ENCODE measurements at regions not wholly inside any gene's neighbourhood (a gene's known extent, or its start where the extent isn't known, plus 50 kb on each side); places are given as distances from the start of the nearest gene placed in this dataset.

- TF ChIP-seq CREB1 (IDR thresholded peaks at IDR 0.05): no peak
- TF ChIP-seq CREB1 (CRISPR knock-in tag; IDR thresholded peaks at IDR 0.05): no peak
- no peak for TF ChIP-seq ZNF232 (CRISPR knock-in tag; IDR thresholded peaks at IDR 0.05)
- TF ChIP-seq SIN3B (IDR thresholded peaks at IDR 0.05; ENCODE audit: low read depth): no peak
- TF ChIP-seq TEAD4 (IDR thresholded peaks at IDR 0.05; ENCODE audit: low read length): peak; percentile 63
- no peak for TF ChIP-seq TEAD4 (CRISPR knock-in tag; IDR thresholded peaks at IDR 0.05; ENCODE audit: borderline replicate concordance)
- TF ChIP-seq GTF2A2 (tag; IDR thresholded peaks at IDR 0.05): 0 out of 2 replicates have a peak, but pooled peaks have one; percentile 59
- no peak for TF ChIP-seq FOS (IDR thresholded peaks at IDR 0.05; ENCODE audit: extremely low read depth, insufficient read length)
- no peak for TF ChIP-seq ELF2 (CRISPR knock-in tag; IDR thresholded peaks at IDR 0.05)
- TF ChIP-seq POLR2G (IDR thresholded peaks at IDR 0.05; ENCODE audit: low read depth, low read length): no peak
- TF ChIP-seq ZNF407 (IDR thresholded peaks at IDR 0.05; ENCODE audit: low read depth): peak; percentile 53; the same call in 1 of the 2 replicates
- TF ChIP-seq HNRNPUL1 (IDR thresholded peaks at IDR 0.05; ENCODE audit: low read length): no peak
- no peak for TF ChIP-seq NR1H2 (CRISPR knock-in tag; IDR thresholded peaks at IDR 0.05)
Observed at GRCh38 chr22:19648419-19648929, 65.8 kb upstream of the SEPTIN5 start (continued).
